ENCODE measurements at regions not wholly inside any gene's neighbourhood (a gene's known extent, or its start where the extent isn't known, plus 50 kb on each side); places are given as distances from the start of the nearest gene placed in this dataset.

DNA sequence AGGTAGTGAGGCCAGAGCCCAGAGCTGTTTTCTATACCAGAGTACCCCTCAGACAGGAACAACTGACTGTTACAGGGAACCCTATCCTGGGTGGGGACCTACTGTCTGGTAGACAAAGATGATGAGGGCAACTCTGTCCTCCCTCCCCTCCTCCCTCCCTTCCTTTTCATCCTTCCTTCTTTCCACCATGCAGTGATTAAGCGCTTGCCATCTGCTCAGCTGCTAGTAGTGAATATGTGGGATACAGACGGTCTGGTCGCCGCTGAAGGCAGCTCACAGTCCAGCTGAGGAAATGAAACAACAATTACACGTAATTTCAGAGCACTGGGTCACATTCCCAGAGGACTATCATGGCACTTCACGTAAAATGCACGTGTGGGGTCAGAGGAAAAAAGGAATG lies 597.1 kb downstream of the BUD13 start:
- Histone ChIP-seq H3K27me3 (ENCODE audit: insufficient read depth in 3 of 3, low read length in 2 of 3) (peaks cover 0 to 8% (median 4%) of the 10 kb centered on the region in 3 donors), H3K9me3 (no peaks in the 10 kb centered on the region), H3K36me3 (ENCODE audit: insufficient read depth in 1 of 2, low read depth in 1 of 2) (no peaks in the 10 kb centered on the region), H3K4me3 (no peak overlapping the region), H3K4me1 (no peaks in the 10 kb centered on the region), H3K27ac (no peak overlapping the region)
- intact Hi-C loops (cut with DNase I): no loop called here
- ATAC-seq (no peak), DNase-seq (no peak)
- TF ChIP-seq, protein P1, sequence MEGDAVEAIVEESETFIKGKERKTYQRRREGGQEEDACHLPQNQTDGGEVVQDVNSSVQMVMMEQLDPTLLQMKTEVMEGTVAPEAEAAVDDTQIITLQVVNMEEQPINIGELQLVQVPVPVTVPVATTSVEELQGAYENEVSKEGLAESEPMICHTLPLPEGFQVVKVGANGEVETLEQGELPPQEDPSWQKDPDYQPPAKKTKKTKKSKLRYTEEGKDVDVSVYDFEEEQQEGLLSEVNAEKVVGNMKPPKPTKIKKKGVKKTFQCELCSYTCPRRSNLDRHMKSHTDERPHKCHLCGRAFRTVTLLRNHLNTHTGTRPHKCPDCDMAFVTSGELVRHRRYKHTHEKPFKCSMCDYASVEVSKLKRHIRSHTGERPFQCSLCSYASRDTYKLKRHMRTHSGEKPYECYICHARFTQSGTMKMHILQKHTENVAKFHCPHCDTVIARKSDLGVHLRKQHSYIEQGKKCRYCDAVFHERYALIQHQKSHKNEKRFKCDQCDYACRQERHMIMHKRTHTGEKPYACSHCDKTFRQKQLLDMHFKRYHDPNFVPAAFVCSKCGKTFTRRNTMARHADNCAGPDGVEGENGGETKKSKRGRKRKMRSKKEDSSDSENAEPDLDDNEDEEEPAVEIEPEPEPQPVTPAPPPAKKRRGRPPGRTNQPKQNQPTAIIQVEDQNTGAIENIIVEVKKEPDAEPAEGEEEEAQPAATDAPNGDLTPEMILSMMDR (IDR thresholded peaks at IDR 0.05): no peak
- WGBS, 3 donors: 36 to 56% (median 51%) methylated on average over 7 of the region's 7 CpGs

DNA sequence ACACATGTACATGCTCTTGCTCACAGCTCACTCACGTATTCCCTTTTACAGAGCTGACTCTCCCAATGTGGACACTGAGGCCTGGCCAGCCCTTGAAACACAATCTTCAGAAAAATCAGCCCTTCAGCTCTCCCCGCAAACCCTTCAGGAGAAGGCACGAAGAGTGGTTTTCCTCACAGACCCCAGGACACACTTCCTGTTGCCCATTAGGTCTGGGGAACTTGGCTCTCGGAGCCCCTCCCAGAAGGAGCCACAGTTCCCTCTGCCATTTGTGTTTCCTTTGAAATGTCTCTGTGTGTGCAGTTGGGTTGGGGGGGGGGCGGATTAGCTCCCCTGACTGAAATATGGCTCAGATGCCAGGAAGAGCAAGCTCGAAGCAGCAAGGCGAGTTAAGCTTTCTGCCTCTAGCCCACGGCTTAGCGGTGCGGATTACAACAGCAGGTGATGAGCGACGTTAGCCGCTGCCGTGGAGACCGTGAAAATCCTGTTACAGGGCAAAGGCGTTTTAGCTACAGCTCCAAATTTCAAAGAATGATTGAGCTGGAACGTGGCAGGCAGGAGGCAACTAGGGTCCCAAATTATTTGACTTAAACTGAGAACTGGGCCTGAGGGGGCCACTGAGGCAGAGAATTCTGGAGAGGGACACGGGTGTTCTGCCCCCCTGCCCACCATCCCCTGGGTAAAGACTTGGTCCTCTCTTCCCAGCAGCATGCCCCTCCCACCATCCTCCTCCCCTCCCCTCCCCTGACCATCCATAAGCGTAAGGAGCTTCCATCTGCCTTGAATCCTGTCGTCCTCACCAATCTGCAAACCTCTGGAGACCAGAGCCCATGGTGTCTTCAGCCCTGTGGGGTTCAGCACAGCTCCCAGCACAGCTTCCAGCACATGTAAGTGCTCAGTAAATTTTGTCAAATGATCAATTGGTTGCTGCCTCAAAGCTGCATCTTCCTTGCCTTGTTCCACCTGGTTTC lies 598.6 kb downstream of the BUD13 start:
- Histone ChIP-seq H3K27ac (no peak overlapping the region), H3K4me3 (no peak overlapping the region), H3K36me3 (ENCODE audit: insufficient read depth in 1 of 2, low read depth in 1 of 2) (no peaks in the 10 kb centered on the region), H3K4me1 (no peaks in the 10 kb centered on the region), H3K9me3 (no peaks in the 10 kb centered on the region), H3K27me3 (ENCODE audit: insufficient read depth in 3 of 3, low read length in 2 of 3) (peaks cover 0 to 8% (median 1%) of the 10 kb centered on the region in 3 donors)
- 36 to 40% (median 39%) methylated on average over 20 of the region's 20 CpGs for WGBS, 3 donors
- DNase-seq (no peak), ATAC-seq (no peak)
- intact Hi-C loops (cut with DNase I): no loop called here
- TF ChIP-seq, protein P1 (IDR thresholded peaks at IDR 0.05): no peak

DNA sequence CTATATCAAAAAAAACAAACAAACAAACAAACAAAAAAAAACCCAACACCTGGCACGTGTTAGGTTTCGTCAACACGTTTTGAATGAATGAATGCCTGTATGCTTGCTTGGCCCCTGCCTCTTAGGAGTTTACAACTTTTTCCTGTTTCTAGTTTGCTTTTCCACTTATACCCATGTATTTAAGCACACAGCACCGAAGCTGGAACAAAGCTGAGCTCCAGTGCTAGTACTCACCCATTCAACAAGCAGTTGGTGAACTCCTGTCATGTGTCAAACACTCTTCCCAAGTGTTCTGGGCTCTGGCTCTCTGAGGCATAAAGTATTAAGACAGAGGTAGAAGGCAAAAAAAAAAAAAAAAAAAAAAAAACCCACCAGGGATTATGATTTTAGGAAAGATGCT lies 599.3 kb downstream of the BUD13 start:
- intact Hi-C loops (cut with DNase I): no loop called here
- no peaks in the 10 kb centered on the region for H3K9me3 ChIP-seq
- 75 to 80% (median 77%) methylated on average over 4 of the region's 4 CpGs for WGBS, 3 donors

DNA sequence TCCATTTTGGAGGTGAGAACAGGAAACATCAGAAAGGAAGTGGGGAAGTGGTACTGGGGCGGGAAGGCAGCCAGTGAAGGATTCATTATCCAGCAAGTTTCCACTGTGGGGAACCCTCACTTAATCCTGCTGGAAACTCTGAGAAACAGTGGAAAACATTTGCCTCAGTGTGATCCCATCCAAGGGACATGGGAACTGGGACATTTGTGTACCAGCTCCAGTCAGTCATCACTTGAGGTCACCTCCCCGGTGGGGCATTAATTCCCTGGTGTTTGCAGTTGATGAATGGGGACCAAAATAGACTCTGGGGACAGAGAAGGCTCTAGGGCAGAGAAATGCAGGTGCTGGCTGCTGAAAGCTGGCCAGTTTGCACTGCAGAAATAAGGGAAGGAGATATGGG lies 599.9 kb downstream of the BUD13 start:
- Histone ChIP-seq H3K27ac (no peak overlapping the region), H3K9me3 (no peaks in the 10 kb centered on the region), H3K27me3 (ENCODE audit: insufficient read depth in 3 of 3, low read length in 2 of 3) (peaks cover 0 to 8% (median 1%) of the 10 kb centered on the region in 3 donors), H3K4me1 (no peaks in the 10 kb centered on the region), H3K36me3 (ENCODE audit: insufficient read depth in 1 of 2, low read depth in 1 of 2) (no peaks in the 10 kb centered on the region), H3K4me3 (no peak overlapping the region)
- WGBS, 3 donors: 46 to 51% (median 47%) methylated on average over 2 of the region's 2 CpGs
- DNase-seq (no peak), ATAC-seq (no peak)
- intact Hi-C loops (cut with DNase I): no loop called here
- TF ChIP-seq, protein P1 (IDR thresholded peaks at IDR 0.05): no peak

More for the DNA sequence above, 599.3 kb downstream of the BUD13 start:
- H3K36me3 ChIP-seq (ENCODE audit: insufficient read depth in 1 of 2, low read depth in 1 of 2): no peaks in the 10 kb centered on the region
- no peak overlapping the region for H3K4me3 ChIP-seq
- DNase-seq (no peak), ATAC-seq (no peak)
- TF ChIP-seq, protein P1 (IDR thresholded peaks at IDR 0.05): no peak
- no peaks in the 10 kb centered on the region for H3K4me1 ChIP-seq
- peaks cover 0 to 8% (median 1%) of the 10 kb centered on the region in 3 donors for H3K27me3 ChIP-seq (ENCODE audit: insufficient read depth in 3 of 3, low read length in 2 of 3)
- H3K27ac ChIP-seq: no peak overlapping the region
